ENCODE measurements at regions not wholly inside any gene's neighbourhood (a gene's known extent, or its start where the extent isn't known, plus 50 kb on each side); places are given as distances from the start of the nearest gene placed in this dataset.

DNA sequence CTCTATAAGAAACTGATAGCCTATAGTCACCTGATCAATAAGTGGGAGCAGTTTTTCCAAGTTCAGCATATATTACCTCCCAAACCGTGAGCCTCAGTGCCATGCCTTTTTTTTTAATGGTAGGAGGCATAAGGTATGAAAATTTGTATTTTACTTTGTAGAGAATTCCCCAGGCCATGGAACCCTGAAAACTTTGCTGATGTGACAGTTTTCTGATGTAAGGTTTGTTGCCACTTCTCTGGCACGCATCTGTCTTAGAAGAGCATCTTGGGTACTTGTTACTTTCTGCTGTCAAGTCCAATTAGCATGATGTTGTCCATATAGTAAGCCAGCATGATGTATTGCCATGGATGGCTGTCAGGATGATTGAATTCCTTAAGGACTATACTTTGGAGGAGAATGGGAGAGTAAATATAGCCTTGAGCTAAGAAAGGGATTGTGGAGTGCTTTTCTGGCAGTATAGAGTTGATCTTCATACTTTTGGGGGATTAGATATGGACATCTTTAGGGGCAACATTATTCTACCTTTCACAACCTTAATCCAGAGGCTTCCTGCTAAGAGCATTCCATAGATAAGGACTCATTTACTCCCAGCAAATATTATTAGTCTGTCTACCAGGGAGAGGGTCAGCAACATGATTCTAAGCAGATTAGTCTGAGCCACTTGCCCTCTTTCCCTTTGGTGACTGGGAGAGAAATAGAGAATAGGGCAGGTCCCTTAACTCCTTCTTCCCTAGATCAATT lies 389.6 kb downstream of the YTHDC2 start:
- Histone ChIP-seq H3K27me3 (no peaks in the 10 kb centered on the region), H3K27ac (no peak overlapping the region), H3K9me3 (no peaks in the 10 kb centered on the region), H3K36me3 (no peaks in the 10 kb centered on the region), H3K4me1 (no peaks in the 10 kb centered on the region), H3K4me3 (no peak overlapping the region)
- ATAC-seq, result no peak
- intact Hi-C loops (cut with DNase I), result no loop called here
- no peak for TF ChIP-seq POLR2A (IDR thresholded peaks at IDR 0.05)
- TF ChIP-seq, protein P1, sequence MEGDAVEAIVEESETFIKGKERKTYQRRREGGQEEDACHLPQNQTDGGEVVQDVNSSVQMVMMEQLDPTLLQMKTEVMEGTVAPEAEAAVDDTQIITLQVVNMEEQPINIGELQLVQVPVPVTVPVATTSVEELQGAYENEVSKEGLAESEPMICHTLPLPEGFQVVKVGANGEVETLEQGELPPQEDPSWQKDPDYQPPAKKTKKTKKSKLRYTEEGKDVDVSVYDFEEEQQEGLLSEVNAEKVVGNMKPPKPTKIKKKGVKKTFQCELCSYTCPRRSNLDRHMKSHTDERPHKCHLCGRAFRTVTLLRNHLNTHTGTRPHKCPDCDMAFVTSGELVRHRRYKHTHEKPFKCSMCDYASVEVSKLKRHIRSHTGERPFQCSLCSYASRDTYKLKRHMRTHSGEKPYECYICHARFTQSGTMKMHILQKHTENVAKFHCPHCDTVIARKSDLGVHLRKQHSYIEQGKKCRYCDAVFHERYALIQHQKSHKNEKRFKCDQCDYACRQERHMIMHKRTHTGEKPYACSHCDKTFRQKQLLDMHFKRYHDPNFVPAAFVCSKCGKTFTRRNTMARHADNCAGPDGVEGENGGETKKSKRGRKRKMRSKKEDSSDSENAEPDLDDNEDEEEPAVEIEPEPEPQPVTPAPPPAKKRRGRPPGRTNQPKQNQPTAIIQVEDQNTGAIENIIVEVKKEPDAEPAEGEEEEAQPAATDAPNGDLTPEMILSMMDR (IDR thresholded peaks at IDR 0.05), result no peak
- 35% methylated on average over 2 of the region's 2 CpGs for WGBS (ENCODE audit: insufficient coverage, low coverage, low lambda C conversion rate, missing lambda C conversion rate)
- DNase-seq, result no peak

DNA sequence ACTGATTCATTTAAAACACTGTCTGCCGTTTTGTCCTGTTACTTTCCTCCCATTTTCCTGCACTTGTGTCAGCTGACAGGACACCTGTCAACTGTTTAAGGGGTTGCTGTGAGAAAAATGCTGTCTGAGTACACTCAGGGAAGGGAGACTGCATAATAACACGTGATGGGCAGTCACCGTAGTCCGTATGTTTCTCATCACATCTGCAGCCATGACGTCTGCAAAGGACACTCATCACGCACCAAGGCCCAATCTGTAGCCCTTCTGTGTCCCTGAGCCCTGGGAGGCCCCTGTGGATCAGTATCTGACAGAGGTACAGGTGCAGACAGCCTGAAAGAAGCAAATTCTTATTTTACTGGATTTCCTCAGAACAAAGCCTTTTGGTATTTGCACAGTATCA lies 396.3 kb downstream of the YTHDC2 start:
- intact Hi-C loops (cut with DNase I), result no loop called here
- Histone ChIP-seq H3K27me3 (no peaks in the 10 kb centered on the region), H3K4me1 (no peaks in the 10 kb centered on the region), H3K9me3 (peaks cover 0 to 4% (median 0%) of the 10 kb centered on the region in 4 donors), H3K4me3 (no peak overlapping the region), H3K36me3 (no peaks in the 10 kb centered on the region), H3K27ac (no peak overlapping the region)
- ATAC-seq (no peak), DNase-seq (no peak)
- WGBS (ENCODE audit: insufficient coverage, low coverage, low lambda C conversion rate, missing lambda C conversion rate), result 59% methylated on average over 6 of the region's 6 CpGs
- TF ChIP-seq POLR2A (IDR thresholded peaks at IDR 0.05), result no peak
- TF ChIP-seq, protein P1 (IDR thresholded peaks at IDR 0.05), result no peak

DNA sequence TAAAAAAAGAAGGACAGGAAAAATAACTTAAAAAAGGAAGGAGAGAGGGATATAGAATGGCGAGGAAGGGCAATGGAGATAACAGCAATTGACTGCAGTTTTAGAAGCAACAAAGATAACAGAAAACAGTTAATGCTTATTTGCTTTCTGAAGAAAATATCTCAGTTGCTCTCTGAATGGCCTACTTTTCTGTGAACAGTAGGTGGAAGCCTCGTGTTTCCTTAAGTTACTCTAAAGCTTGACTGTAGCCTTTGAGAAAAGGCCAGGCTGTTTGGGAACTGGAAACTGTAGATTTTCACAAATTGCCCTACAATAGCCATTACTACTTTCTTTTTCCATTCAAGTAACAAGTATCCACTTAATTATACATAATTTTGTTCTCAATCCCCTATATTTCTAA lies 404.5 kb downstream of the YTHDC2 start:
- Histone ChIP-seq H3K9me3 (peaks cover 0 to 4% (median 0%) of the 10 kb centered on the region in 4 donors), H3K4me3 (no peak overlapping the region), H3K27ac (no peak overlapping the region), H3K27me3 (no peaks in the 10 kb centered on the region), H3K36me3 (no peaks in the 10 kb centered on the region), H3K4me1 (no peaks in the 10 kb centered on the region)
- ATAC-seq, result no peak
- WGBS (ENCODE audit: insufficient coverage, low coverage, low lambda C conversion rate, missing lambda C conversion rate), result 12% methylated on average over 2 of the region's 2 CpGs
- DNase-seq, result no peak
- intact Hi-C loops (cut with DNase I), result no loop called here
- TF ChIP-seq POLR2A (IDR thresholded peaks at IDR 0.05), result no peak
- TF ChIP-seq, protein P1 (IDR thresholded peaks at IDR 0.05), result no peak

DNA sequence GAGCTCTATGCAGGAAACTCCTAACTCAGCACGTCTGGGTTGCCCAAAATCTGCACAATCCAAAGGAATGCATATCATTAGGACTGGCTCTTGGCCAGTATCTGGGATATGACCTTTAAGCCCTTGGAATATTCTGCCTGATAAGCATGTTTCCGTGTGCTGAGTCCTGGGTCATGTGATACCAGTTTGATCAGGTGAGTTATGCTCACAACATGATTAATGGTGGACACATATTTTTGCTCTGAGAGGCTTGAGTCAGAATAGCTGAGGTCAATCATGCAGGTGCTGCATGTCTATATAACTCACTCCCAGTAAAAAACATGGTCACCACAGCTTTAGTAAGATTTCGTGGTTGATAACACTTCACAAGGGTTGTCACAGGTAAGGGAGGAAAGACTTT lies 408.8 kb downstream of the YTHDC2 start:
- ATAC-seq (no peak), DNase-seq (no peak)
- Histone ChIP-seq H3K27me3 (no peaks in the 10 kb centered on the region), H3K27ac (no peak overlapping the region), H3K9me3 (no peaks in the 10 kb centered on the region), H3K4me1 (no peaks in the 10 kb centered on the region), H3K36me3 (no peaks in the 10 kb centered on the region), H3K4me3 (no peak overlapping the region)
- WGBS (ENCODE audit: insufficient coverage, low coverage, low lambda C conversion rate, missing lambda C conversion rate), result 29% methylated on average over 3 of the region's 3 CpGs
- intact Hi-C loops (cut with DNase I), result no loop called here
- TF ChIP-seq, protein P1 (IDR thresholded peaks at IDR 0.05), result no peak
- TF ChIP-seq POLR2A (IDR thresholded peaks at IDR 0.05), result no peak

All from right lobe of liver (tissue), 6 donors.